ENCODE measurements at regions not wholly inside any gene's neighbourhood (a gene's known extent, or its start where the extent isn't known, plus 50 kb on each side); places are given as distances from the start of the nearest gene placed in this dataset.

DNA sequence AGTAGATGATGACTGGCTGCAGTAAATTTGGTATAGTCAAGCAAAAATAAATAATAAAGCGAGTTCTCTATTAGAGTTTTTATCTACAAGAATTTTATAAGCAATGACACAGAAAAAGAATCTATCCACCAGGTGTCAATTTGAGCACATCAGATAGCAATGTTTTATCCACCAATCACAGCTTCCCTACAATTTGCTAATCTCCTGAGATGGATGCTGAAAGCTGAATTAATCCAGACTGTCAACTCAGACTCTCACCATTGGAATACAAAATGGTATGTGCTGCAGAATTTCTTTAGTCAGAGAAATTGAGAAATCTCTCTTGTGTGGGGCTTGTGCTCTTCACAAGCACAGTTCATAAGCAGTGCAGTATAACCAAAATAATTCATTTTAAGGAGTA lies 888.9 kb upstream of the GHITM start:
- DNase-seq: no peak
- TF ChIP-seq, protein P1, sequence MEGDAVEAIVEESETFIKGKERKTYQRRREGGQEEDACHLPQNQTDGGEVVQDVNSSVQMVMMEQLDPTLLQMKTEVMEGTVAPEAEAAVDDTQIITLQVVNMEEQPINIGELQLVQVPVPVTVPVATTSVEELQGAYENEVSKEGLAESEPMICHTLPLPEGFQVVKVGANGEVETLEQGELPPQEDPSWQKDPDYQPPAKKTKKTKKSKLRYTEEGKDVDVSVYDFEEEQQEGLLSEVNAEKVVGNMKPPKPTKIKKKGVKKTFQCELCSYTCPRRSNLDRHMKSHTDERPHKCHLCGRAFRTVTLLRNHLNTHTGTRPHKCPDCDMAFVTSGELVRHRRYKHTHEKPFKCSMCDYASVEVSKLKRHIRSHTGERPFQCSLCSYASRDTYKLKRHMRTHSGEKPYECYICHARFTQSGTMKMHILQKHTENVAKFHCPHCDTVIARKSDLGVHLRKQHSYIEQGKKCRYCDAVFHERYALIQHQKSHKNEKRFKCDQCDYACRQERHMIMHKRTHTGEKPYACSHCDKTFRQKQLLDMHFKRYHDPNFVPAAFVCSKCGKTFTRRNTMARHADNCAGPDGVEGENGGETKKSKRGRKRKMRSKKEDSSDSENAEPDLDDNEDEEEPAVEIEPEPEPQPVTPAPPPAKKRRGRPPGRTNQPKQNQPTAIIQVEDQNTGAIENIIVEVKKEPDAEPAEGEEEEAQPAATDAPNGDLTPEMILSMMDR (IDR thresholded peaks at IDR 0.05; ENCODE audit: partially characterized antibody, unreplicated experiment): no peak
- Mint-ChIP-seq H3K9me3 (ENCODE audit: unreplicated experiment) (peaks cover 4% of the 10 kb centered on the region), H3K27ac (ENCODE audit: unreplicated experiment) (no peak overlapping the region), H3K4me3 (ENCODE audit: unreplicated experiment) (no peak overlapping the region), H3K4me1 (ENCODE audit: low read depth, unreplicated experiment) (peaks cover 3% of the 10 kb centered on the region), H3K36me3 (ENCODE audit: unreplicated experiment) (peaks cover 18% of the 10 kb centered on the region), H3K27me3 (ENCODE audit: unreplicated experiment) (peaks cover 1% of the 10 kb centered on the region)

- TF ChIP-seq, protein P1 (IDR thresholded peaks at IDR 0.05; ENCODE audit: partially characterized antibody, unreplicated experiment): no peak
- Mint-ChIP-seq H3K27ac (ENCODE audit: unreplicated experiment) (no peak overlapping the region), H3K36me3 (ENCODE audit: unreplicated experiment) (peaks cover 18% of the 10 kb centered on the region), H3K9me3 (ENCODE audit: unreplicated experiment) (peaks cover 4% of the 10 kb centered on the region), H3K27me3 (ENCODE audit: unreplicated experiment) (peaks cover 1% of the 10 kb centered on the region), H3K4me1 (ENCODE audit: low read depth, unreplicated experiment) (peaks cover 11% of the 10 kb centered on the region), H3K4me3 (ENCODE audit: unreplicated experiment) (no peak overlapping the region)
- no peak for DNase-seq
These were observed 887.1 kb upstream of the GHITM start for GRCh38 chr10:83252169-83252568.

- Mint-ChIP-seq H3K4me1 (ENCODE audit: low read depth, unreplicated experiment) (peaks cover 11% of the 10 kb centered on the region), H3K9me3 (ENCODE audit: unreplicated experiment) (peaks cover 4% of the 10 kb centered on the region), H3K27me3 (ENCODE audit: unreplicated experiment) (peaks cover 1% of the 10 kb centered on the region), H3K4me3 (ENCODE audit: unreplicated experiment) (no peak overlapping the region), H3K27ac (ENCODE audit: unreplicated experiment) (no peak overlapping the region), H3K36me3 (ENCODE audit: unreplicated experiment) (peaks cover 18% of the 10 kb centered on the region)
- no peak for DNase-seq
- TF ChIP-seq, protein P1 (IDR thresholded peaks at IDR 0.05; ENCODE audit: partially characterized antibody, unreplicated experiment): no peak
These were observed 886.7 kb upstream of the GHITM start for GRCh38 chr10:83252596-83252995.

- Mint-ChIP-seq H3K27ac (ENCODE audit: unreplicated experiment) (no peak overlapping the region), H3K9me3 (ENCODE audit: unreplicated experiment) (peaks cover 4% of the 10 kb centered on the region), H3K36me3 (ENCODE audit: unreplicated experiment) (peaks cover 18% of the 10 kb centered on the region), H3K4me3 (ENCODE audit: unreplicated experiment) (no peak overlapping the region), H3K4me1 (ENCODE audit: low read depth, unreplicated experiment) (peaks cover 11% of the 10 kb centered on the region), H3K27me3 (ENCODE audit: unreplicated experiment) (peaks cover 1% of the 10 kb centered on the region)
- TF ChIP-seq, protein P1 (IDR thresholded peaks at IDR 0.05; ENCODE audit: partially characterized antibody, unreplicated experiment): no peak
- DNase-seq: no peak
These were observed 886.2 kb upstream of the GHITM start for GRCh38 chr10:83253011-83253671.

GRCh38 chr10:83254698-83255097 lies 884.6 kb upstream of the GHITM start:
- Mint-ChIP-seq H3K9me3 (ENCODE audit: unreplicated experiment) (peaks cover 4% of the 10 kb centered on the region), H3K4me1 (ENCODE audit: low read depth, unreplicated experiment) (peaks cover 11% of the 10 kb centered on the region), H3K36me3 (ENCODE audit: unreplicated experiment) (peaks cover 18% of the 10 kb centered on the region), H3K27ac (ENCODE audit: unreplicated experiment) (no peak overlapping the region), H3K27me3 (ENCODE audit: unreplicated experiment) (peaks cover 1% of the 10 kb centered on the region), H3K4me3 (ENCODE audit: unreplicated experiment) (no peak overlapping the region)
- TF ChIP-seq, protein P1 (IDR thresholded peaks at IDR 0.05; ENCODE audit: partially characterized antibody, unreplicated experiment): no peak
- DNase-seq: no peak

Data from glutamatergic neuron (in vitro differentiated cells).